ENCODE measurements at regions not wholly inside any gene's neighbourhood (a gene's known extent, or its start where the extent isn't known, plus 50 kb on each side); places are given as distances from the start of the nearest gene placed in this dataset.
A peak's percentile ranks its signal among the peaks of the same experiment; 100 is the strongest.
"Not testable (repeated sequence)": the region's sequence is repeated elsewhere in the genome, so short reads cannot be mapped to it uniquely, and the experiment has no call there.

DNA sequence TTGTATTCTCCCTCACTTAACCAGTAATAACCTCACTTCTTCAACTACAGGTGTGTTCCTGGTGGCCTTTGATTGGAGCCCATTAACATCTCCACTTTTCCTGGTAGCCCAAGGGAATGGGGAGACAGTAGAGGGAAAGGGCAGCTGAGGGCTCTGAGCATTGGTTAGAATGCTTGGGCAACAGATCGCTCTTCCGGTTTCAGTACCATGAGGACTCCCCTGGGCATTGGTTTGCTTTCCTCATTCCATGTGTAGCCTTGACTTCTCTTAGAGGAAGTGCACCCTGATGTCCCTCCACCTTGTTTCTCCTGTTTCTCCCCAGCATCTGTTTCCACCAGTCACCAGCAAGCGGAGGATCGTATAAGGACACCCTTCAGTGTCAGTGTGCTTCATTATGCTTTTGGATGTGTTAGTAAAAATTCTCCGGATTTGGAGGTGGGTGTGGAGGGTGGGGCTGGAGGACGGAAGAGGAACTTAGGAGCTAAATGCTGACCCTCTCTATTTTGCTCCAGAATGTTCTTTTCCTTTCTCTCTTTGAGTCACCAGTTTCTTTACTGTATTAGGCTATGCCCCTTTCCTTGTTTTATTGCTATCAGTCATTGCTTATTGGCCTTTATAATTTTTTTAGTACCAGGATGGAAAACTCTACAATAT, 50.6 kb upstream of the ZNG1B start:
- peak in 1 of 2 donors; percentile 18 for DNase-seq

GRCh38 chr2:113379621-113380020, 57.9 kb upstream of the ZNG1B start:
- DNase-seq: not testable (repeated sequence)

DNA sequence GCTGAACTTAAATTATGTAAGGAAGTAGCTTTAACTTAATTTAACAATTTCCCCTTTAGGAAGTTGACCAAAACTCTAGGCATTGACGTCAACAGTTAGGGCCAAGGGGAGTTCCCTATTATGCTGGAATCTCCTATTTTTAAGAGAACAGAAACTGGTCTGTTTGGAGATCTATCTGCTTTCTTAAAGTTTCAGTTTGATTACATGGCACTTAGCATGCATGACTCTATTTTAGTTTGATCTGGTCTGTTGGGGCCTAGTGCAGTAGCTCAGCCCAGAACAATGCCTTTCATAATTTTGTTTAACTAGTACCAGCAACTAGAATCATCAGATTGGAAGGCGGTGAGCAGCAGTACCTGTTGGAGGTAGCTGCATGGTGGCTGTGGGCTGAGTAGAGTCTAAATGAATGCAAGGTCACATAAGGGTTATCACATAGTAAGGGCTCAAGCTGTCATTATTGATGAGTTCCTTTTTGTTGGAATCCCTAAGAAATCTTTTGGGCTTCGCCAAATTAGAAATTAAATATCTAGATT, 60.5 kb upstream of the ZNG1B start:
- DNase-seq: peak in 1 of 2 donors; percentile 31

DNA sequence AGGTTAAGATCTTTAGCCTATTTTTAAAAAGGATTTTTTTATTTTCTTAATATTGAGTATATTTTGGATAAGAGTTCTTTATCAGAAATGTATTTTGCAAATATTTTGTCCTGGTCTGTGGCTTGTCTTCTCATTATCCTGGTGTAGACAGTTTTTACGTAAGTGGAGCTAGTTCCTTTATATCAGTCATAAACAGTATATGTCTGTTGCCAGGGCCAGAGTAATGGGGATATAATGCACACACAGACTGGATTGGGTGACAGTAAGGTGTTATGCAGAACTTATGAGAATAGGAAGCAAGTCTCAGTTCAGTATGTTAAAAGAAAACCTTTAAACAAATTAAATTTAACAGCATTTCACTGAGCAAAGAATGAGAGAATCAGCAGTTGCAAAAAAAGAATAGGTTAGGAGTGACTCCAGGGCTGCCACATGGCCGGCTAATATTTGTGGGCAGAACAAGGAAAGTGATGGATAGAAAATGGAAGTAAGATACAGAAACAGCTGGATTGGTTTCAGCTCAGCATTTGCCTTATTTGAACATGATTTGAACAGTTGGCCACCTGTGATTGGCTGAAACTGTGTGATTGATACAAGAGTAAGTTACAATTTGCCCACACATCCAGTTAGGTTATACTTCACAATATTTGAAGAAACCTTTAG, 61.1 kb upstream of the ZNG1B start:
- DNase-seq: peak in 1 of 2 donors; percentile 44

- peak; percentile 11 to 54 for DNase-seq
These were observed 62.6 kb upstream of the ZNG1B start for GRCh38 chr2:113374857-113375256.

DNA sequence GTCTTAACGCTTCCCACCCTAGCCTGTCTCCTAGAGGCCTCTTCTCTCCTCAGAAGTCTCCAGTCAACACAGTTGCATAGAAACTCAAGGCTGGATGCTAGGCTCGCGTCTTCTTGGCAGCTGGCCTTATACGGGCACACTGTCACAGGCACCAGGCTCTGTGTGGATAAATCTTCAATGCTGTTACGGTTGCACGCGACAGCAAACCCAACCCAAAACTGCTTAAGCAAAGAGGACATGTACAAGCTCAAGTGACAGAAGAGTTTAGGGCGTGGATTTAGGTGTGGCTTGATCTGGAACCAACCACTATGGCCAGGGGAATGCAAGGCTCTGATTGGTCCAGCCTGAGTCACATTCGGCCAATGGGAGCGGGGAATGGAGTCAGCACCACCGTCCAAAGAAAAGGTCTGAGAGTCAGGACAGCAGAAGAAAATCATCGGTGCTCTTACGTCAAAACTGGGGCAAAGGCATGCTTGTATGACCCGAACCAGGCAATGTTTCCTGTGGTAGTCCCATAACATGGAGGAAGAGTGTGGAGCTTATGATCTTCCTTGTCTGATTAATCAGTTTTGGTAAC, 65.1 kb upstream of the ZNG1B start:
- DNase-seq: not testable (repeated sequence)

DNA sequence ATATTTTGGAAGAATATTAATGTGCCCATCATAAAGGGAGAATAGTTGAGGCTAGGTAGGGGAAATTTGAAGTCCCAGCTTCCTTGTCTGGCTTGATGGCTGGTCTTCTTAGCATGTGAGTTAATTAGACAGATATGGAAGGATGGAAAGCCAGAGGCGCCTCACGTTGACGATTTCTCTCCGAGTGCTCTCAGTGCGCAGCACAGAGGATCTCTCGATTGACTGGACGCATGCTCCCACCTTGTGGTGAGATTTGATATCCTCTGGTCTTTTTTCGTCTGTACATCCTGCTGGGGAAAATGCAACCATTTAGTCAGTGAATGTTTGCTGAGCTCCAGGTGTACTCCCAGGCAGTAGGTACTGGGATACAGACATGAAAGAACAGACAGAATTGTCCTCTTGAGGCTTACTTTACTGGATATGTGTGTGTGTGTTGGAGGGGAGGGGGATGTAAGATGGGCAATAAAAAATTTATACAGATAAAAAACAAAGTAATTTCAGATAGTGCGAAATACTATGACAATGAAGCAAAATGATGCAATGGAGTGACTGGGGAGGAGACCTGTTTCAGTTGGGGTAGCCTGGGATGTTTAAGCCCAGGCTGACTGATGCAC, 66.9 kb upstream of the ZNG1B start:
- DNase-seq: peak; percentile 71 to 78

DNA sequence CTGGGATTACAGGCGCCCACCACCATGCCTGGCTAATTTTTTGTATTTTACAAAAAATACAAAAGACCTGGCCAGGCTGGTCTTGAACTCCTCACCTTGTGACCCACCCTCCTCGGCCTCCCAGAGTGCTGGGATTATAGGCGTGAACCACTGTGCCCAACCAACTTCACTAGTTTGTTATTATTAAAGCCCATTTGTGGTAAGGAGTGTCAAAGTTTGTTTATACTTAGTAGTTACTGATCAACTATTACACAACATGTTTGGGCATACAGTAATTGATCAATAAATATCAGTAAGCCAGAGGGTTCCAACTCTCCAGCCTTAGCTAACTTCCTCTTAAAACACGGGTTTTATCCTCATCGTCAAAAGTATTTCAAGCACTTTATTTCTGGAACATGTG, 67.5 kb upstream of the ZNG1B start:
- DNase-seq: no peak

- DNase-seq: not testable (repeated sequence)
These were observed 68.9 kb upstream of the ZNG1B start for GRCh38 chr2:113368581-113368980.

DNA sequence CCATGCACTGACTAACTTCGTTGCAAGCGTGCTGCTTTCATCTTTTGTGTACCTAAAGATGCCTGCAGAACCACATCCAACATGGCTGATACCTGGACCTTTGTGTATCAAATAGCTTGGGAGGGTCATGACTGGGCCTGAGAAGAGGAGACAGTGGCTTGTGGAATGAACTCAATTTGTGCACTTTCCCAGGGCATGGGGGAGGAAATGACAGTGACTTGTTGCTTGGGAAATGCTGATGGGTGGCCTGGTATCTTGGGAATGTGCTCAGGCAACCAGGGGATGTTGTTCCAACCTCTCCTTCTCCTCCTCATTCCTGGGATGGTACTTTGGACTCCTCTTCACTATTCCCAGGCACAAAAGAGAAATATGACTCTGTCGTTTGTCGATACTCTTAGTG, 70.7 kb upstream of the ZNG1B start:
- DNase-seq: not testable (repeated sequence)

GRCh38 chr2:113365791-113366190, 71.7 kb upstream of the ZNG1B start:
- peak in 1 of 2 donors; percentile 25 for DNase-seq

DNA sequence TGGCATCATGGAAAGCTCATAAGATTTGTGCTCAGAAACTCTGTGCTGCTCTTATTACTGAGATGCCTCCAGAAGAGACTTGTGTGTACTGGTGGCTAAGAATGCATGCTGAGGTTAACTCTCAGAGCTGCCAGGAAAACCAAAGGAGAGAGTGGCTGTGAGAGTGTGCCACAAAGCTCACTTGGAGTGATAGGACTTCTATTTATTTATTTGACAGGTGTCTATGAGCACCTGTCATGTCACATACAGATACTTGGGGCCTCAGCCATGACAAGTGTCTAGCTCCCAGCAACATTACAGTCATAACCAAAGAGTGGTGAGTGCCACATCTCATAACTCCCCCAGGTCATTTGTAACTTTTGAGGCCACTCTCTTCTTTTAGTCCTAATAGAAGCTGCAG, 72.2 kb upstream of the ZNG1B start:
- not testable (repeated sequence) for DNase-seq

DNA sequence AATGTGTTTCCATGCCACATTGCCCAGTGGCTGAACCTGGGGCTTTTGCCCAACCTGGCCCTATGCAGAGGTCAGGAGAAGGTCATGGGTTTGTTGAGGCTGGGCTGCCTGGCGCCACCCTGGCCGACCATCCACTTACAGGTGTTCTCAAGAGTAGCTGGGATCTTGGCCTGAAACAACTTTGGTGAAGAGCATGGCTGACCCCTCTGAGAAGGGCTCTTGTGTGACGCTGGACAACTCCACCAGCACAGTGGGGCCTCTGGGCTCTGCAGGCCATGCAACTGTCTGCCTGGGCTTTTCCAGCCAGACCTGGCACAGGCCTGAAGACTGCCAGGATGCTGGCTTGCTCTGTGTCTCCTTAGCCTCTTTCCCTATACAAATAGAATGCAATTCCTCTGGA, 76.4 kb upstream of the ZNG1B start:
- DNase-seq: no peak

- DNase-seq: no peak
These were observed 78.3 kb upstream of the PAX8 start for GRCh38 chr2:113357071-113357470.

- not testable (repeated sequence) for DNase-seq
These were observed 77.6 kb upstream of the PAX8 start for GRCh38 chr2:113356284-113356683.

GRCh38 chr2:113355339-113356015, 76.8 kb upstream of the PAX8 start:
- not testable (repeated sequence) for DNase-seq

- no peak for DNase-seq
These were observed 72.9 kb upstream of the PAX8 start for GRCh38 chr2:113351375-113352355.

GRCh38 chr2:113343800-113344199, 65.1 kb upstream of the PAX8 start:
- DNase-seq: not testable (repeated sequence)

GRCh38 chr2:113342650-113343049, 63.9 kb upstream of the PAX8 start:
- DNase-seq: peak; percentile 12 to 49

- DNase-seq: not testable (repeated sequence)
These were observed 63.1 kb upstream of the PAX8 start for GRCh38 chr2:113341870-113342253.

DNA sequence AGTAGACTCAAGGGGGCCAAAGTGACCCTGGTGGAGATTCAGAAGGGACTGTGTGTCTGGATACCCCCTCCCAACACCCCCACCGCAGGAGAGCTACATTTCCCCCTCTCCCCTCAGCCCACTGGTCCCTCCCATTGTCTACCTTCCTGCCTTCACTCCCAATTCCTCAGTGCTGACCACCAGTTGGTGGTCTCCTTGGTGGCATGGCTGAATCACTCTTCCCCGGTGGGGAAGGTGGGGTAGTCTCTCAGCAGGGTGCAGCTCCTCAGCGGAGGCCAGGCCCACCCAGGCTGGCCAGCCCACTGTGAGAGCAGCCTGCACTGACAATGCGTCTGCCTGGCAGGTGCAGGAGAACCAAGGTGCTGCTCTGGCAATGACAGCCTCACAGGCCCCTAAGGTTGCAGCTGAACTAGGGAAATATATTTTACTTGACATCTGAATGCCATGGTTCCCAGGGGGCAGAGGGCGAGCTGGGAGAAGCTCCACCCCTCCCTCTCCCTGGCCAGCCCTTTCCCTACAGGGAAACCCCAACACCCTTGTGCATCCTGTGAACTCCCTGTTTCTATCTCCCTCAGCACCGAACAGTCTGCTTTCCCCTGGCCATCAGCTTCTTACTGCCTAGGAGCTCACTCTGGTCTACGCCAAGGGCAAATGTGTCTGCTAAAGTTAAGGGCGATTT, 62.6 kb upstream of the PAX8 start:
- no peak for DNase-seq

All from CD4-positive, alpha-beta T cell treated with Interferon alpha-2 for 1 hour (primary cell).